Activated CD8-positive, alpha-beta T cell treated with anti-CD3 and anti-CD28 coated beads for 36 hours (primary cell): ENCODE measurements at regions not wholly inside any gene's neighbourhood (a gene's known extent, or its start where the extent isn't known, plus 50 kb on each side); places are given as distances from the start of the nearest gene placed in this dataset.
A peak's percentile ranks its signal among the peaks of the same experiment; 100 is the strongest.

Experiments
- ATAC-seq: fragments of 200-7000 bp; cut with Tn5 transposase; one replicate; pipeline ENCODE4 v1.10.0; 2021; ENCODE audit warnings: mild to moderate bottlenecking, moderate library complexity
- CTCF ChIA-PET: fragments of 350-600 bp; sonication (Branson Sonifier 250); formaldehyde crosslinking; loops from one replicate; lab custom pipeline; 2021; ENCODE audit warnings: antibody characterized with exemption; lab: Charles Lee
- POLR2A ChIA-PET: fragments of 350-600 bp; sonication (Branson Sonifier 250); formaldehyde crosslinking; loops from one replicate; lab custom pipeline; 2021; ENCODE audit warnings: antibody characterized with exemption; lab: Charles Lee
- DNase-seq: peaks from one replicate; pipeline ENCODE4 v3.0.0-alpha.2; 2020
- H3K27ac Mint-ChIP-seq: one replicate; pipeline ENCODE4 v1.8.0; 2021; ENCODE audit warnings: mild to moderate bottlenecking, mixed read lengths
- H3K27me3 Mint-ChIP-seq: one replicate; pipeline ENCODE4 v1.8.0; 2021; ENCODE audit warnings: mixed read lengths
- H3K36me3 Mint-ChIP-seq: one replicate; pipeline ENCODE4 v1.8.0; 2021; ENCODE audit warnings: low read depth, mixed read lengths
- H3K4me1 Mint-ChIP-seq: one replicate; pipeline ENCODE4 v1.8.0; 2021; ENCODE audit warnings: low read depth, mixed read lengths
- H3K4me3 Mint-ChIP-seq: one replicate; pipeline ENCODE4 v1.8.0; 2021; ENCODE audit warnings: mild to moderate bottlenecking, moderate library complexity, mixed read lengths
- H3K9me3 Mint-ChIP-seq: one replicate; pipeline ENCODE4 v1.8.0; 2021; ENCODE audit warnings: mixed read lengths
- intact Hi-C: fragments of 100-400 bp; cut with micrococcal nuclease; formaldehyde crosslinking; loops from one replicate; pipeline ENCODE4 v1.10.0; 2022
- TF ChIP-seq, protein P1 (sequence below): fragments of 200-600 bp; IDR thresholded peaks from one replicate; pipeline ENCODE4 v1.8.0; 2022; ENCODE audit warnings: antibody characterized with exemption, mild to moderate bottlenecking

DNA sequence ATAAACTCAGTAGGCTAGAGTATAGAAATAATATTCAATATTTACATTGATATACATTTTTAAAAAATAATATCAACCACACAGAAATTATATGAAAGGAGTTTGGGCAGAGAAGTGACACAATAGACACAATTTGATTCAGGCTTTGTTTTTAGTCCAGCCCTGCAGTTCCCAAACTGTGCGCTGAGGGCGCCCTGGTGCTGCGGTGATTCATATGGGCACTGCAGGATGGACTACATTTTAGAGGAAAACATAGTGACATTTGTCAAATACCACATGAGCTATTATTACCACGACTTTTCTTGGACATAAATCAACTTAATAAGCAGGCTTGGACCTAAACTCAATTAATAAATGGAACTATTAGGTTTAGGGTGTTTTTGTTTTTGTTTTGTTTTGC, 364.3 kb upstream of the ID4 start:
- no peaks in the 10 kb centered on the region for H3K36me3 Mint-ChIP-seq
- TF ChIP-seq, protein P1, sequence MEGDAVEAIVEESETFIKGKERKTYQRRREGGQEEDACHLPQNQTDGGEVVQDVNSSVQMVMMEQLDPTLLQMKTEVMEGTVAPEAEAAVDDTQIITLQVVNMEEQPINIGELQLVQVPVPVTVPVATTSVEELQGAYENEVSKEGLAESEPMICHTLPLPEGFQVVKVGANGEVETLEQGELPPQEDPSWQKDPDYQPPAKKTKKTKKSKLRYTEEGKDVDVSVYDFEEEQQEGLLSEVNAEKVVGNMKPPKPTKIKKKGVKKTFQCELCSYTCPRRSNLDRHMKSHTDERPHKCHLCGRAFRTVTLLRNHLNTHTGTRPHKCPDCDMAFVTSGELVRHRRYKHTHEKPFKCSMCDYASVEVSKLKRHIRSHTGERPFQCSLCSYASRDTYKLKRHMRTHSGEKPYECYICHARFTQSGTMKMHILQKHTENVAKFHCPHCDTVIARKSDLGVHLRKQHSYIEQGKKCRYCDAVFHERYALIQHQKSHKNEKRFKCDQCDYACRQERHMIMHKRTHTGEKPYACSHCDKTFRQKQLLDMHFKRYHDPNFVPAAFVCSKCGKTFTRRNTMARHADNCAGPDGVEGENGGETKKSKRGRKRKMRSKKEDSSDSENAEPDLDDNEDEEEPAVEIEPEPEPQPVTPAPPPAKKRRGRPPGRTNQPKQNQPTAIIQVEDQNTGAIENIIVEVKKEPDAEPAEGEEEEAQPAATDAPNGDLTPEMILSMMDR = no peak
- intact Hi-C loops = no loop called here
- no peak overlapping the region for H3K27ac Mint-ChIP-seq
- no peaks in the 10 kb centered on the region for H3K27me3 Mint-ChIP-seq
- H3K4me3 Mint-ChIP-seq = no peak overlapping the region
- peak; percentile 6 for DNase-seq
- CTCF ChIA-PET = no interaction called here
- no peak for ATAC-seq
- H3K9me3 Mint-ChIP-seq = peaks cover 2% of the 10 kb centered on the region
- POLR2A ChIA-PET = no interaction called here
- no peaks in the 10 kb centered on the region for H3K4me1 Mint-ChIP-seq

DNA sequence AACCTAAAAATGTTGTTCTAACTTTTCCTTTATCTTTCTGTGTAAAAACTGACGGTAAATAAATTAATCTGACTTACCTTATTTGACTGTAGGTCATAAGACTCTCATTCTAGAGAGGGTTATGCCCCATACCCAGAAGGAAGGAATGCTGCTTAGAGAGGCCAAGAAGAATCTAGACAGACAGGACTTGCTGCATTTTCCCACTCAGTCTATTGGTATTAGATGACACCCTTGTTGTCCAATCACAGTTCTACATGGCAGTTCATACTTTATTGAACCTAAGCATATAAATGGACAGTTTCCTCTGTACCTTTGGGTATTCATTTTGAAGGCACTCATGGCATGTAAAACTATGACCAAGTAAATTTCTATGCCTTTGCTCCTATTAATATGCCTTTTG, 359.6 kb upstream of the ID4 start:
- Mint-ChIP-seq H3K27me3 (no peaks in the 10 kb centered on the region), H3K4me1 (no peaks in the 10 kb centered on the region), H3K4me3 (no peak overlapping the region), H3K9me3 (peaks cover 2% of the 10 kb centered on the region), H3K36me3 (no peaks in the 10 kb centered on the region), H3K27ac (no peak overlapping the region)
- TF ChIP-seq, protein P1 = no peak
- POLR2A ChIA-PET = no interaction called here
- intact Hi-C loops = no loop called here
- no peak for DNase-seq
- CTCF ChIA-PET = no interaction called here
- no peak for ATAC-seq

DNA sequence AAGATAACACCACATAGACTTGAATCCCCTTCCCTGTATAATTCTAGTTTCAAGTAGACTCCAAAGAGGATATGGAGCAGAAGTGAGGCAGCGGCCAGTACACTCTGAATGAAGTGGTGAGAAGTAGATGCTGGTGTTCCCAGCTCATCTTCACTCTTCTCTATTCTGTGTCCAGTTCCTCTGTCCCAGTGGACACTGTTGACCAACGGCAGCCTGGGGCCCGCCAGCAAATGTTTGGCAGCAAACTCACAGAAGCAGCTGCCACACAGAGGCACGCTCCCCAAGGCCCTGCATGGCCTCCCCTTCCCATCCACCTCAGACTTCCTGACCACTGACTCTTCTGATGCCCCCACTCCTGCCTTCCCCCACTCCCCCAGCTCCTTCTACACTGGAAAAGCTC, 358.9 kb upstream of the ID4 start:
- Mint-ChIP-seq H3K9me3 (peaks cover 2% of the 10 kb centered on the region), H3K27me3 (no peaks in the 10 kb centered on the region), H3K36me3 (no peaks in the 10 kb centered on the region), H3K4me3 (no peak overlapping the region), H3K4me1 (no peaks in the 10 kb centered on the region), H3K27ac (no peak overlapping the region)
- TF ChIP-seq, protein P1 = no peak
- ChIA-PET CTCF (no interaction called here), POLR2A (no interaction called here)
- ATAC-seq (no peak), DNase-seq (no peak)
- intact Hi-C loops = no loop called here

DNA sequence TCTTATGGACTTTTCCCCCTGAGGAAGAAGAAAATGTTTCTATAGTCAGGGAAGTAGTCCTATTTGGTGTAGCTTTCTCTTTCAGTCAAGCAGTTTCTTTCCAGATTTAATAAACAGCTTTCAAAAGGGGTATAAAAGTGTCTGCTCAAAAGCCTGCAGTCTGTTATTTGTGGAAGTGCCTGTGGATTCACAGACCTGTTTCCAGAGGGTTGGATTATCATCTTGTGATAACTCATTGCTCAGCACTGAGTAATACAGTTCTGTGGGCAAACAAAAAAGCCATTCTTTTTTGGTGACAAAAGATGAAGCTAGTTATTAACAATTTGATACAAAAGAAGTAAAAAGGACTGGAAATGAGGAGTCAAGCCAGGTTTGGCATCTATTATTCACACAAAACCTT, 358.2 kb upstream of the ID4 start:
- Mint-ChIP-seq H3K27ac (no peak overlapping the region), H3K4me1 (no peaks in the 10 kb centered on the region), H3K36me3 (no peaks in the 10 kb centered on the region), H3K4me3 (no peak overlapping the region), H3K27me3 (no peaks in the 10 kb centered on the region), H3K9me3 (no peaks in the 10 kb centered on the region)
- CTCF ChIA-PET = no interaction called here
- ATAC-seq (no peak), DNase-seq (no peak)
- TF ChIP-seq, protein P1 = no peak
- POLR2A ChIA-PET = no interaction called here
- intact Hi-C loops = no loop called here

DNA sequence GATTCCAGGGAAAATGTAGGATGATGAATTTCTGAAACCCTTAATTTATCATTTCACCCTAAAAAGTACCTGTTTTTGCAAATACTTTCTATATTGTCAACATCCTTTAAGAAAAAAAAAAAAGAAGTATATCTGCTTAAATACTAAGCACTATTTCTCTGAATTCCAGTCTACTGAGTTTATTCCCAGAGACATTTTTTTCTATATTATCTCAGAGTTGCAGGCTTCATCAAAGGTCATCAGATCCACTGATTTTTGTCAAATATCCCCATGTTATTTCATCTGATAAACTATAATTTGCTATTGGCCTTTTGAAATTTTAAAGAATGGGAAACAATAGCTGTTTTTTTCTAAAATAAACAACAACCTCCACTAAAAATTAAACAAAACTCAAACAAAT, 357.6 kb upstream of the ID4 start:
- TF ChIP-seq, protein P1 = no peak
- DNase-seq = no peak
- no peak overlapping the region for H3K27ac Mint-ChIP-seq
- no peaks in the 10 kb centered on the region for H3K4me1 Mint-ChIP-seq
- intact Hi-C loops = no loop called here
- H3K9me3 Mint-ChIP-seq = peaks cover 1% of the 10 kb centered on the region
- H3K27me3 Mint-ChIP-seq = no peaks in the 10 kb centered on the region
- no peak overlapping the region for H3K4me3 Mint-ChIP-seq
- ATAC-seq = no peak
- no peaks in the 10 kb centered on the region for H3K36me3 Mint-ChIP-seq
- ChIA-PET POLR2A (no interaction called here), CTCF (no interaction called here)
